SU-DHL-6 (cell line): ENCODE measurements at regions not wholly inside any gene's neighbourhood (a gene's known extent, or its start where the extent isn't known, plus 50 kb on each side); places are given as distances from the start of the nearest gene placed in this dataset.

Experiments used
- EZH2phosphoT487 ChIP-seq: fragments of 200-600 bp; sonication (generic), shearing (Covaris generic); conservative IDR thresholded peaks from 2 replicates; pipeline ENCODE4 v1.6.1; 2018; ENCODE audit warnings: mild to moderate bottlenecking, antibody characterized with exemption, low read length, moderate library complexity, mixed read lengths
- TF ChIP-seq, protein P1 (sequence below): fragments of 200-600 bp; sonication (generic); IDR thresholded peaks from one replicate; pipeline ENCODE4 v1.5.1; 2017; ENCODE audit warnings: antibody characterized with exemption, mild to moderate bottlenecking, low read length, moderate library complexity; ENCODE audit not compliant: insufficient read depth, poor library complexity, severe bottlenecking

DNA sequence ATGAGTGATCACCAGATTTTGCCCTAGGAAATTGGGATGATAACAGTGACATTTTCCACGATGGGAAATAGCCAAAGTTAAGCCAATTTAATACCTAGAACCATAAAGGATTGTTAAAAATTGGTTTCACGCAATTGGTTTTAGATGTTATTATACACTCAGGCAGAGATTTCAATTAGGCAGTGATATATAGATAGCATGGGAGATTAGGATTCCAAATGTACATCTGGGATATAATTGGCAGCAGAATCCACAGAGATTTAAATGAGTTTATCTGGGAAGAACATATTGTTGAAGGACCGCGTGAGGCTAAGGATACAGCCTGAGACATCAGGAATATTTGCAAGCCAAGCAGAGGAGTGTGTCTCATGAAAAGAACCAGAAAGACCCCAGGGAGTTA, 351.6 kb downstream of the GPM6A start:
- TF ChIP-seq, protein P1, sequence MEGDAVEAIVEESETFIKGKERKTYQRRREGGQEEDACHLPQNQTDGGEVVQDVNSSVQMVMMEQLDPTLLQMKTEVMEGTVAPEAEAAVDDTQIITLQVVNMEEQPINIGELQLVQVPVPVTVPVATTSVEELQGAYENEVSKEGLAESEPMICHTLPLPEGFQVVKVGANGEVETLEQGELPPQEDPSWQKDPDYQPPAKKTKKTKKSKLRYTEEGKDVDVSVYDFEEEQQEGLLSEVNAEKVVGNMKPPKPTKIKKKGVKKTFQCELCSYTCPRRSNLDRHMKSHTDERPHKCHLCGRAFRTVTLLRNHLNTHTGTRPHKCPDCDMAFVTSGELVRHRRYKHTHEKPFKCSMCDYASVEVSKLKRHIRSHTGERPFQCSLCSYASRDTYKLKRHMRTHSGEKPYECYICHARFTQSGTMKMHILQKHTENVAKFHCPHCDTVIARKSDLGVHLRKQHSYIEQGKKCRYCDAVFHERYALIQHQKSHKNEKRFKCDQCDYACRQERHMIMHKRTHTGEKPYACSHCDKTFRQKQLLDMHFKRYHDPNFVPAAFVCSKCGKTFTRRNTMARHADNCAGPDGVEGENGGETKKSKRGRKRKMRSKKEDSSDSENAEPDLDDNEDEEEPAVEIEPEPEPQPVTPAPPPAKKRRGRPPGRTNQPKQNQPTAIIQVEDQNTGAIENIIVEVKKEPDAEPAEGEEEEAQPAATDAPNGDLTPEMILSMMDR: no peak
- TF ChIP-seq EZH2phosphoT487: no peak
